Islet of Langerhans (tissue), 1 donor: ENCODE measurements at regions not wholly inside any gene's neighbourhood (a gene's known extent, or its start where the extent isn't known, plus 50 kb on each side); places are given as distances from the start of the nearest gene placed in this dataset.

Experiments used
- FAIRE-seq: peaks from one replicate; lab custom pipeline; 2011; peaks lifted over from hg19 to GRCh38; lab: Jason Lieb, UNC

DNA sequence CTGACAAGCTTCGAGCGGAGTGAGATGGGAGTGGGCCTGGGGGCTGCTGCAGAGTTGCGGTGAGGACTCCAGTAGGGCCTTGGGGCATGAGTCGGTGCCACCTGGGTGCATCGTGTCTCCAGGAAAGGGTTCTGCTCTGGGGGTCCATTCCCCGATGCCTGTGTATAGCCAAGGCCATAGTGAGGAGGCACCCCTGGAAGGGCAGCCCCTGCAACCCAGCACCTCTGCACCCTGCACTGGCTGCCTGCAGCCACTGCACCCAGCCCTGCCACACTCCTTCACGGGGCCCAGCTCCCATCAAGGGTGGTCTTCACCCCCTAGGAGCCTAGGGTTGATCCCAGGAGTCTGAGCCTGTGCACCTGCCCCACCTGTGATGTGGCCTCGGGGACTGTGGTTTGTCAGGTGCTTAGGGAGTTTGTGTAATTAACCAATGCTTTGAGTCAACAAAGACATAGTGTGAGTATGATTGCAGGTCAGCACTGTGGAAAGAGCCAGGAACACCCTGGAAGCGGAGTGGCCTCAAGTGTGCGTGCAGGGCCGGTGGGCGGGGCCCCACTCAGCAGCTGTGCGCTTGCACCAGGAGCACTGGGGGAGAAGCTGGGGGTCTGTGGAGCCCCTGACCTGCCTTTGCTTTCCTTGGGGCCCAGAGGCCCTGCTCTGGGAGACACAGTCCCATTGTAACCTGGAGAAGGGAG is 1299.3 kb downstream of the BRD1 start:
- no peak for FAIRE-seq

DNA sequence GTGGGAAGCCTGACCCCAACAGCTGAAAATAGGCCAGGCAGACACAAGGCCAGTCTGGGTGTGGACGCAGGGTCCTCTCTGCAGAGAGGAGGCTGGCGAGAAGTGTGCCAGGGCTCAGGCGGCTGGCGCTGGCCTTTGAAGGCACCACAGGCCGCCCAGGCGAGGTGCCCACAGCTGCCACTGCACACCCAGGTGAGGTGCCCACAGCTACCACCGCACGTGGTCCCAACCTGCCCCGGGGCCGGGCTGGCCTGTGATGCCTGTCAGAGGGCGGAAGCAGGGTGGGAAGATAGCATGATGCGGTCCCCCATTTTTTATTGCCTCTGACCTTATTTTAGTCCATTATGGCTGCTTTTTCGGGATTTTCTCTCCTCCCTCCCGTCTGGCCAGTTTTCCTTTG is 1303.9 kb downstream of the BRD1 start:
- no peak for FAIRE-seq

DNA sequence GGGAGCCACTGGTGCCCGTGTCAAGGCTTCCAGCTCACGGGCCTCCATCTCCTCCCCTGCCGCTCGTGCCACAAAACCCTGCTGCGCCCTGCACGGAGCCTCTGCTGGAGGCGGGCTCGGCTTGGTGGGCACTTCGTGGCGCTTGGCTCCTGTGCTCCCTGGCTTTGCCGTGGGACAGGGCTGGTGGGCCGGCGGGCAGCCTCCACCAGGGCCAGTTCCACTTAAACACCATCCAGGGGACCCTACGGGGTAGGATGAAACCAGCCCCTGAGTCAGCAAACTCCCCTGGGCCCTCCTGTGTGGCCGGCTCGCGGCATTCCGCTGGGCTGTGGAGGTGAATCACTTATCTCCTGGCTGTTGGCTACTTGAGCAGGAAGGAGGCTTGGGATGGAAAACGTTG is 1304.6 kb downstream of the BRD1 start:
- FAIRE-seq: no peak

DNA sequence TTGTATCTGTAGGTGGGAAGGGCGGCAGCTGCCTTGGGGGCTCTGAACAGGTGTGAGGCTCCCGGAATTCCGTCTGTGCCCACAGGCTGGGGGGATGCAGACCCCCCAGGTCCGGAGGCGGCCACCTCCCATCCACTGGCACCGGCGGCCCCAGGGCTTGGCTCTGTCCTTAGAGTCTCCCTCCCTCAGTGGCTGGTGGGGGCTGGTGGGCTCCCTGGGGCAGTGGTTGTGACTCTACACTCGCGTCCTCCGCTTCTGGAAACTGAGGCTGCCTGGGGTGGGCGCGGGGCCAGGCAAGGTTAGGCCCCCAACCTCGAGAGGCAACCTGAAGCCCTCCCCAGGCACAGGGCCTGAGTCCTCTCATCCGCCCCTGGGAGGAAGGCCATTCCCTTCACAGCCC is 1305.4 kb downstream of the BRD1 start:
- FAIRE-seq: no peak

DNA sequence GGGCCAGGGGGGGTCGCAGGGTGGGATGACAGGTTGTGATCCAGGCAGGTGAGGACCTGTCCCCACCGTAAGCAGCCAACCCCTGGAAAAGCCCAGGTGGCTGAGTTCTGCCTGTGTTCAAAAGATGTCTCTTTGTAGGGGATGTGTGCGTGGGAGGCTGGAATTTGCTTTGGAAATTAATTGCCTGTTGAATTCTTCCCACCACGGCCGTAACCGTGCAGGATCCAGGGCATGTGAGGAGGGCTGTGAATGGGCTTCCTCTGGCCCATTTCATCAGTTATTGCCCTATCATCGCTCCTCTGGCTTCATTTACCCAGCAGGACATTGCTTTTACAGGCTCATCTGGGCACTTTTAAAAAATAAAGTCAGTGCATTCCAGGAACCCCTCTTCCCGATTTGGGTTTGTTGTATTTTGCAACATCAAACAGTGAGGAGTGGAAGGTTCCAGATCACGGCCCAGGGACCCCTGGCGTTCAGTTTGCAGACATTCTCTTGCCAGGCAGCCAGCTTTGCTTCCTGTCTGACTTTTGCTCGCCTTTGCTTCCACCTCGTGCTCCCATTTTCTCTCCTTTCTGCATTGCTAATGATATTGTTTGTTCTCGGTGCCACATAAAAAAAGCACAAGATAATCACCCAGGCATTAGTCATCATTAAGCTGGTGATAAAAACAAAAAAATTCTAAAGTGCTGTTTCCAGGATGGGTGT is 1306.6 kb downstream of the BRD1 start:
- no peak for FAIRE-seq

DNA sequence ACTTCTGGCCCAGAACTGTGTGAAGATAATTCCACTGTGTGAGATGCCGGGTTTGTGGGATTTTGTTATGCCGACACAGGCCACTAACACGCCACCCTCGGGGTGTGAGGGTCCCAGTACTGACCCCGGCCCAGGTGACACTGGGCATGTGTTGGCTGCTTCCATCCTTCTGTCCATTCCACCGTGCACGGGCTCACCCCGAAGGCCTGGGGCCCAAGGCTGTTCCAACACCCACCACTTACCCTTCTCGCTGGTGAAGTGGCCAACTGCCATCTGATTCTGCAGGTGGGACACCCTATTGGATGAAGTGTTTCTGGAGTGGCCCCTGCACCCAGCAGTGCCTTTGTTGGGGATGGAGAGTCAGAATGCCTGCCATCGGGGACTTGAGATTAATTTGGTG is 1307.5 kb downstream of the BRD1 start:
- FAIRE-seq: no peak

DNA sequence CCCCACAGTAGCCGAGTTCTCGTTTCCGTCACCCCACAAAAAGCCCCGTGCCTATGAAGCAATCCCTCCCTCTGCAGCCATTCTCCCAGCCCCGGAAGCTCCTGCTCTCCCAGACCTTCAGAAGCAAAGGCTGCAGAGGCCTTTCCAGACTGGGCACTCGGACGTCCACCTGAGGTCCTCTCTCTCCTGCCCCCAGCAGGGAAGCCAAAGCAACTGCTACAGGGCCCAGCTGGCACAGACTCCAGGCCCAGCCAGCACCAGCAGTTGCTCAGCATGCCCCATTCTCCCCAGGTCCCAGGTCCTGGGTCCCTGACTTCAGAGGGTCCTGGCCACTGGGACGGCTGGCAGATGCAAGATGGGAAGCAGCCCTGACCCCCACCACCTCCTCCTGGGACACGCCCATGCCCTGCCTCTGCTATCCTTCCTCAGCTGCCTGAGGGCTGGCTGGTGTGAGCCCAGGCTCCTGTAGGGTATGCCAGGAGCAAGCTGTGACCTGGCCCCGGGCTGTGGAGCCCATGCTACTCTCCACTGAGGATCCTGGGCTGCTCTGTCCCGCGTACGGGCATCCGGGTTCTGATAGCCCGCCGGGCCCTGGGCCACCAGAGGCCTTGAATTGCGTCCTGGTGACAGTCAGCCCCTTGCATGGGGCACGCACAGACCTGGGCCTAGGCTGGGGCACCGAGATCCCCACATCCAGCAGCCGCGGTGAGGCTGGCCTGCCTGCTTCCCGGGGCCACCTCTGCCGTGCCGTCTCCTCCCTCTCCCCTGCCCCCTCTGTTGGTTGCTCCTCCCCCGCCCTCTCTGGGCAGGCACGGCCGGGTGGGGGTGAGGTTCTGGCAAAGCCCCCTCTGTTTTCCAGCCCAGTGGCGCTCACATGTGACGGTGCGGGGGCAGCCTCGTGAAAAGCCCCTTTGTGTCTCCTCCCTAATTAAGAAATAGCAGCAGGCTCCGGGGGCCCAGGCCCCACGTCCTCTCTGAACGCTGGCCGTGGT is 1310.3 kb downstream of the BRD1 start:
- FAIRE-seq: no peak

DNA sequence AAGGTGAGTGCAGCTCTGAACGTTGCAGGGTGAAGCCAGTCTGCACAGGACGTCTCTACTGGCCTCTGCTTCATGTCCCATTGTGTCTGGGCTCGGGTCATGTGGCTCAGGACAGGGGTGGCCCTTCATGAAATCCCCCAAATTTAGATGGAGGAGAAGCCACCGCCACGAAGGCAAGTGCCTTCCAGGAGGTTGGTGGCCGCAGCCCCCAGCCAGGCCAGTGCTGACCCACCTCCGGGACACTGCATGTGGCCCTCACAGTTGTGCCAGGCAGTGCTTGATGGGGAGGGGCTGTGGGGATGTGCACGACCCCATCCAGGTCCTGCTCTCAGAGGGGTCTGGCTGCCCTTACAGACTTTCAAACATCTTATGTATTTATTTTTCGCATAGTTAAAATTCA is 1311.1 kb downstream of the BRD1 start:
- FAIRE-seq: no peak

DNA sequence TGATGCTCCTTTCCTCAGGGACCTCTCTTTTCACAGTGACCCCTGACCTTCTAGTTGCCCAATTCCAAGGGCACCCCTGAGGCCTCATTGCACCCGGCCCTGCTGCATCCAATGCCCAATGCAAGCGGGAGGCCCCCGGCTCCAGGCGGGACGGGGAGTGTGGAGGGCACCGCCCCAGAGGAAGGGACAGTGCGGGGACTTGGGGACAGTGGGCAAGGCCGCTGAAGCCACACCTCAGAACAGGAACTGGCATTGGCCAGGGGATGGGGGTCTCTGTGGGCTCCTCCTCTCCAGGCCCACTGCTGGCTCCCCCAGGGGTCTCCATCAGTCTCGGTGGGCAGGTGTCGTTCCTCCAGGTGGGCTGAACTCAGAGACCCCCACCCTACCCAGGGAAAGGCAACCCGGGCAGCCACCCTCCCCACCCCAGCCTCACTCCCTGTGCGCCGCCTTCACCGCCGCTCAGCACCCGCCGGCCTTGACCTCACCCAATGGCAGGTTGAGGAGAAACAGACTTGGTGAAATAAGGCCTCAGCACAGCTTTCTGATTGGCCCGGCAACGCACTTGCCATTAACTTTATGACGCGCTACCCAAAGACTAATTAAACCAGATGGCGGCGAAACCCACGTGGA is 1312.0 kb downstream of the BRD1 start:
- no peak for FAIRE-seq

DNA sequence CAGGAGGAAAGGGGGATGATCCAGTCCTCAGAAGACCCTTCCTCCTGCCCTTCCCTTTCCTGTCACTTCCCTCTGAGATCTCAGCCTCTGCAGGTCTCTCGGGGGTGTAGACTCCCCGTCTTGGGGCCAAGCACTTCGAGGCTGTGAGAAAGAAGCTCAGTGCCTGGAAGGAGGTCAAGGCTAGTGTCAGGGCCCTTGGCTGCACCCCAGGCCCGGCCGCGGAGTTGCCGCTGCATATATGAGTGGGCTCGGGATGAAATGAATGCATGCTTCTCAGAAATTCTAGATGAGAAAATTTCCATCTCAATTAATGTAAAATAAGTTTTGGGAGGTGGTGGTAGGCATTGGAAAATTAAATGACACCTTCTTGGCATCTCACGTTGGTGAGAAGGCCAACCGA is 1313.7 kb downstream of the BRD1 start:
- FAIRE-seq: no peak

DNA sequence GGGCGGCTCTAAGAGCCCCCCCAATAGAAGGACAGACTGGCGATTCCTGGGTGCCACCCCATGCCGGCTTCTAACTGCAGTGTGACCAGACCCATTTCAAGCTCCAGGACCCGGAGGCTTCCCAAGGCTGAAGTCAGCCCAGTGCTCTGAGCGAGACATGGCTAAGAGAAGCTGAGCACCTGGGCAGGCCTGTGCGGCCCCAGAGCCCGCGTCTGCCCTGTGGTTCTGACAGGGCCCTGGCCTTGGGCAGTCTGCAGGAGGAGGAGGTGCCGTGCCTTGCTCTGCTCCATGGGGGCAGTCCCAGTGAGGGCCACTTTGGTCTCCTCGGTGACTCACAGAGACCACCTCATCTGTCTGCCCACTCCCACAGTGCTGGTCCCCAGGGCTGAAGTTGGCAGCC is 1314.2 kb downstream of the BRD1 start:
- no peak for FAIRE-seq

DNA sequence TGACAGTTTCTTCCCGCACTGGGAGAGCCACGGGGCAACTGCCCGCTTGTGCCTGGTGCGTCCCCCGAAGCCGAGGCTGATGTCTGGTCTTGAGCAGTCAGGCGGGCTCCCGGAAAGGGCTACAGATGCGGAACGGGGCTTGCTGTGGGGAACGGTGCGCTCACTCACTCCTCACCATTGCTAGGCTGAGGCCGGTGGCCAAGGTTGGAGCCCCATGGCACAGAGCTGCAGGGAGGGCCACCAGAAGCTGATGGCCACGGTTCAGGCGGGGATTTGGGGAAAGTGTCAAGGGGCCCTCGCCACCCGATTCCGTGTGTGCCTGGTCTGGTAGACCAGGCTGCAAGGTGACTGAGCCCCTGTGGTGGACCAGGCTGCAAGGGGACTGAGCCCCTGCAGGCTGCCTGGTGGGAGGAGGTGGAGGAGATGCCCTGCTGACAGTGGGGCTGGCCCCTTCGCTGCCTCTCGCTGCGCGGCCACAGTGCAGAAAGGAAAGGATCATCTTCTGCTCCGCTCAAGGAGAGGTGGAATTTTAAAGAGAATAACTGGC is 1315.8 kb downstream of the BRD1 start:
- FAIRE-seq: no peak

DNA sequence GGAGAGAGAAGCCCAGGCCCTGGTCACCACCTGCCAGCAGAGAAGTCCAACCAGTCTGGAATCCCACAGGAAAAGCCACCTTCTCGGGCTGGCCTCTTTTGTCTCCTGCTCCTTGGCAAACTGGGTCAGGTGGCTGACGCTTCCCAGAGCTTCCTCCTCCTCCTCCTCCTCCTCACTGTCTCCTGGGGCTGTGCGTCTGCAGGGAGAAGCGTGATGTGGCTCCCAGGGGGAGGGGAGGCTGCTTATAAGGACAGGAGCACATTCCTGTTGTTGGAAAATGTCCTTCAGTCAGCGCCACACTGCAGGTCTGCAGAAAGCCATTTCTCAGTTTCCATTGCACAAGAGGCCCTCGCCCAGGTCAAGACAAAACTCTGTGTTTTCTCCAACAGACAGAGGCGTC is 1316.5 kb downstream of the BRD1 start:
- no peak for FAIRE-seq

DNA sequence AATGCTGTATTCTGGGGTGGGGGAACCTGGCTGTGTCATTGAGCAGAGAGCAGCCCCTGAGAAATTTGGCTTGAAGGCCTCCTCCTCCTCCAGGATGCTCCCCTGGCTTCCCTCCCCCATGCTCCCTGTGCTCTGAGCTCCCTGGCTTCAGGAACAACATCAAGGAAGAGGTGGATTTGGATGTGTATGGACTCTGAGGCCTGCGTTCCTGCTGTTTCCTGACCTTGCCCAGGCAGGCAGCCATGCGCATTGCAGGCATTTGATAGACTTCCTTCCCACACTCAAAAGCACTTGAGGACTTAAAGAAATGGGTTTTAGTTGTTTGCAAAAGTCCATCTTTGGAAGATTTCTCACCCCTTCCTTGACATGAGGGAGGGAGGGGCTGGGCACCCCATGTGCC is 1317.1 kb downstream of the BRD1 start:
- FAIRE-seq: no peak

DNA sequence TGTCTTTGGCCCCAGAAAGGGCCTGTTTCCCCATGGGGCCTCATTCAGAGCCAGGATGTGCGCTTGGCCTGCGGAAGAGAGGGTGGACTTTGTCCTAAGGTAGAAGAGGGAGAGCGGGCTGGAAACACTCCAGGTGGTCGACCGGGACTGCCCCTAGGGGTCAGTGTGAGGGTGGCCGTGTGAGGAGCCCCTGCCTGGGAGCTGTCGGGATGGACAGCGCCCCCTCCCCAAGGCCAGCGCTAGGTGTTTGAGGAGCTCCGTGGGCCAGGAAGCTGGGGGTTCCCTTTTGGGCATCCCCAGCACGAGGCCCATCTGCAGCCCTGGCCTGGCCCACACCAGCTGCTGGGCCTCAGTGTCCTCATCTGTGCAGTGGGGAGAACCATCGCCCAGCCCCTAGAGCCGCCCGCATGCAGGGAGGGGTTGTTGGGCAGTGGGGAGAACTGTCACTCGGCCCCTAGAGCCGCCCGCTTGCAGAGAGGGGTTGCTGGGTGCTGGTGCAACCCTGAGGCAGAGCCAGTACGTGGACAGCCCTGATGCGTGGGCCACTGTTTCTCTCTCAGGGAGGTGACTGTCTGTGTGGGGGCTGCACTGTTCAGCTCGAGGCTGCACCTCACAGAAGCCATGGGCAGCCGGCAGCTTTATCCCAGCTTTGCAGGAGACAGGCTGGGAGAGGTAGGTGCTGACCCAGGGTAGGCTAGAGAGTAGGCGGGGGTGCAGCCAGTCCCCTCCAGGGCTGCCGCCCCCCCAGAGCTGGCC is 1319.9 kb downstream of the BRD1 start:
- FAIRE-seq: no peak

DNA sequence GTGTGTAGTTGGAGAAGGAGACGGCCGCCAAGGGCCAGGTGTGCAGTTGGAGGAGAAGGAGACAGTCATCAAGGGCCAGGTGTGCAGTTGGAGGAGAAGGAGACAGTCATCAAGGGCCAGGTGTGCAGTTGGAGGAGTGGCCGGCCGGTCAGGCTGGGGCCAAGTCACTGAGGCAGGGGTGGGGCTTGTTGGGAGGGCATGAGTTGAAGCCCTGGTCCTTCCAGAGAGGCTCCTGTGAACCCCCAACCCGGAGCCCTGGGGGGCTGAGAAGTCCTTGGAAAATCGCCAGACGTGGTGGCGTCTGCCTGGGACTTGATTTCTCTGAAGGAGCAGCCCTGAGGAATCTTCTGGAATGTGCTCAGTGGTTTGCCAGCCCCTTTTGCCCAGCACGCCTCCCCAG is 1320.5 kb downstream of the BRD1 start:
- no peak for FAIRE-seq

DNA sequence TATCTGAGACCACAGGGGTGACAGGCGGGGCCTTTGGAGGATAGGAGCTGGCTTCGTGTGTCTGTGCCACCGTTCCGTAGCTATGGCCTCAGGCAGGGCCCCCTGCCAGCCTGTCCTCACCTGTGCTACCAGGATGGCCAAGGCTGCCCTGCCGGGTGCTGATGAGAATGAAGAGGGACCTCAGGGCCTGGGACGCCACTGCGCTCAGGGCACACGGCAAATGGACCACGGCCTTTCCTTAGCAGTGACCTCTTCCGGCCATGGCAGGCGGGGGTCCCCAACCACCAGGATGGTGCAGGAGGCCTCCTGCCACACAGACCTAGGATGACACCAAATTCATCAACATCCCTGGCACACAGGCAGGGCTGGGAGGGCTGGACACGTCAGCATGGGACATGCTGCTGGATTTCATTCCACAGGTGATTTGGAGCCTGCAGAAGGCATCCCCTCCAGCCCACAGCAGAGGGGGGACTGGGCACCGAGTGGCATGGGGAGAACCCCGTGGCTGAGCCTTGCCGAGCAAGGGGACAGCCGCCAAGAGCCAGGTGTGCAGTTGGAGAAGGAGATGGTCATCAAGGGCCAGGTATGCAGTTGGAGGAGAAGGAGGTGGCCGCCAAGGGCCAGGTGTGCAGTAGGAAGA is 1321.0 kb downstream of the BRD1 start:
- FAIRE-seq: no peak

DNA sequence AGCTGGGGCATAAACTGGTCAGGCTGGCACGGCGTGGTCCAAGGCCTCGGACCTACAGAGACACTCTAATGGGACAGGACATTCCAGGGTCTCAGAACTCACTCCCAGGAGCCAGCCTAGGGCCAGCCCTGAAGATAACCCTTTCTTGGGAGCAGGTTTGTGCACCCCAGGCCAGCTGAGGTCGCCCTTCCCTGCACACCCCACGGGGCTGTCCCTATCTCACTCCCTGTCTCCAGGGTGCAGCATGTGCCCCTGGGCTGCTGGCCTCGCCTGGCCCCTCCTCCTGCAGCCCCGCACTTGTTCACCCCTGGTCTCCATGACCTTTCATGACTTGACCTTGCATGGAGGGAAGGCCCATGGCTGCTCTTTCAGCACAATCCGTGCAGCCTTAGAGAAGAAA is 1321.8 kb downstream of the BRD1 start:
- FAIRE-seq: no peak

DNA sequence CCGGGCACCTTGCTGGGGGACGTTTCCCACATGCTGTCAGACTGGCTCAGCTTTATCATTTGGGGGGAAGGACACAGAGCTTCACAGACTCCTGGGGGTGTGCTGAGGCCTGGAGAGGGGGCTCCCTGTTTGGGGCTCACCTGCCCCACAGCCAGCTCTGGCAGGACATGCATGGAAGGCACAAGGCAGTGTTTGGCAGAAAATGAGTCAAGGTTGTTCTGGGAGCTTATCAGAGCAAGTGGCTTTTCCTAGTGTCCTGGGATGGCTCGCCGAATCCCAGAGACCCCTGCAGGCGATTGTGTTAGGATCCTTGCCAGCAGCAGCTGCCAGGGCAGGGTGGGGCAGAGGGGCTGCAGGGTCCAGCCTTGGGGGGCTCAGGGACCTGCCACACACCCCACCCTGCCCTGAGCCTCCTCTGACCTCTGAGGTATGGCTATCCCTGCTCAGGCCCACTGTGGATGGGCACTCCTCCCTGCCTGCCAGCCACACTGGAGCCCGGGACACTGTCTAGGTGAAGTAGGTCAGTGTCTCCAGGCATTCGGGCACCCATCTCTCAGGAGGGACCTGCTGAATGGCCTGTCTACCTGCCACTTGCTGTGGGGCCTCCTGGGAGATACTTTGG is 1323.0 kb downstream of the BRD1 start:
- no peak for FAIRE-seq

DNA sequence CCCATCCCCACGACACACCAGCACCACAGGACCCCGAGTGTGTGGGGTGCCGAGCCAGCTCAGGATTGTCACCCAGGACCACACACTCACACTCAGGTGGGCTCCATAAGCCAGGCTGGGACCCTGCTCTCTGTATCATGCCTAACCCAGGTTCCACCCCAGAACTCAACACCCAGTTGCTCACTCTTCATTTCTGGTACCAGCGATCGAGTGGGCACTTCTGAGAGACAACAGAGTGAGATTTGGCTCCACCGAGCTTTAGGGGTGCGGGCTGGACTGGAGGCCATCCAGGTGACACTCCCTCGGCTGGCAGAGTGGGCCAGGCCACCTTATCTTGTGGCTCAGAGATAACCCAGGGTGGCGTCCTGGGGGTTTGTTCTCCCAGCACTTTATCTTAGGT is 1323.8 kb downstream of the BRD1 start:
- FAIRE-seq: no peak
